BLaER1 treated with 17β-estradiol and CSF1 and Interleukin-3, amounts not matched to agents 10 nM and 100 nM (cell line): ENCODE measurements at regions not wholly inside any gene's neighbourhood (a gene's known extent, or its start where the extent isn't known, plus 50 kb on each side); places are given as distances from the start of the nearest gene placed in this dataset.
"Not testable (repeated sequence)": the region's sequence is repeated elsewhere in the genome, so short reads cannot be mapped to it uniquely, and the experiment has no call there.

ENCODE experiments used
- H3K27ac ChIP-seq, 11 experiments: shearing (Covaris generic); formaldehyde crosslinking; 2 replicates each; pipeline ENCODE4 v1.8.1; 2022
- H3K27me3 ChIP-seq, 11 experiments: shearing (Covaris generic); formaldehyde crosslinking; 2 replicates each; pipeline ENCODE4 v1.8.1; 2022
- H3K36me3 ChIP-seq, 11 experiments: shearing (Covaris generic); formaldehyde crosslinking; 2 replicates each; pipeline ENCODE4 v1.8.1; 2022
- H3K4me1 ChIP-seq, 10 experiments: shearing (Covaris generic); formaldehyde crosslinking; 2 replicates each; pipeline ENCODE4 v1.8.1; 2022
- H3K4me2 ChIP-seq, 11 experiments: shearing (Covaris generic); formaldehyde crosslinking; 2 replicates each; pipeline ENCODE4 v1.8.1; 2022
- H3K4me3 ChIP-seq, 10 experiments: shearing (Covaris generic); formaldehyde crosslinking; 2 replicates each; pipeline ENCODE4 v1.8.1; 2022
- H3K9ac ChIP-seq, 11 experiments: shearing (Covaris generic); formaldehyde crosslinking; 2 replicates each; pipeline ENCODE4 v1.8.1; 2022
- H3K9me3 ChIP-seq, 11 experiments: shearing (Covaris generic); formaldehyde crosslinking; replicated peaks in 1 of 11; 2 replicates each; pipeline ENCODE4 v1.8.1; 2022
- H4K20me1 ChIP-seq, 11 experiments: shearing (Covaris generic); formaldehyde crosslinking; 2 replicates each; pipeline ENCODE4 v1.8.1; 2022
- Cebpa-rat ChIP-seq, 11 experiments: shearing (Covaris generic); IDR thresholded peaks; 2 replicates each; pipeline ENCODE4 v1.8.1; 2022

DNA sequence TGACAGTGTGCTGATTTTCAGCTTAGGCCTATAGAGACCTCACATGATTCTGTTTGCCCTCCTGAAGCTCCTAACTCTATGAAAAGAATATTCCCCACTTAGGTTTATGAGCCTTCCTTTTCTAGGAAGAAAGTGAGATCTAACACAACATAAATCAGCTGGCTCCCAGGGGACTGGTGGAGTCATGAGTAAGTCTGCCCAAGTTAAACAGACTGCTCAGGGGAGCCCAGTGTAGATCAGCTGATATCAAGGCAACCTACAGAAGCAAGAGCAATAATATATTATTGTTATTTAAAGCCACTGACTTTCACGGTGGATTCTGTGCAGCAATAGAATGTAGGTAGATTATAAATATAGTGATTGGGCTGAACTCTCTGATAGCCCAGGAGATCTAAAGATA lies 1978.6 kb upstream of the CDH6 start:
- no peak overlapping the region for H3K4me2 ChIP-seq
- no peak for TF ChIP-seq Cebpa-rat (IDR thresholded peaks at IDR 0.05)
- H3K27ac ChIP-seq = no peak overlapping the region
- no peak overlapping the region for H3K9ac ChIP-seq
- no peaks in the 10 kb centered on the region for H3K9me3 ChIP-seq
- H3K4me3 ChIP-seq = no peak overlapping the region
- H3K36me3 ChIP-seq = no peaks in the 10 kb centered on the region
- H3K27me3 ChIP-seq = no peaks in the 10 kb centered on the region
- no peaks in the 10 kb centered on the region for H4K20me1 ChIP-seq
- H3K4me1 ChIP-seq = no peaks in the 10 kb centered on the region

DNA sequence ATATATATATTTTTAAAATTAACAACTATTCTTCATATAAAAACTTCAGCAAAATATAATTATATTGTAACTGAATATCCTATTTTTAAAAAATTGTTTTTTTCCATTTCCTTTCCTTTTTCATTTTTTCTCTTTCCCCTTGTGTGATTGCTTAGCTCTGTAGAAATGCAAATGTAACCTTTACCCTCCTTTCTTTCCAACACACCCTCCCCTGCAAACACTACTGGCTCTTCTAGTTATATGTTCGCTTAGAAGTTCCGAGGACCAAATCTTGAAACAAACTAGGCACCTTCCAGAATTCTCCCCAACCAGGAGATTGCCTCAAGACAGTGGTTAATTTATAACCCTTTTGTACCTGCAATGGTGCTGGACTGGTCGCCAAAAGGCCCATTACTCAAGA lies 1980.0 kb upstream of the CDH6 start:
- Histone ChIP-seq H3K4me2 (no peak overlapping the region), H3K27me3 (no peaks in the 10 kb centered on the region), H3K4me3 (no peak overlapping the region), H3K36me3 (no peaks in the 10 kb centered on the region), H3K9ac (no peak overlapping the region), H3K4me1 (0 out of 20 replicates have a peak, but pooled peaks cover 0 to 5% (median 0%) of the 10 kb centered on the region in 10 experiments), H3K9me3 (no peaks in the 10 kb centered on the region), H3K27ac (no peak overlapping the region), H4K20me1 (no peaks in the 10 kb centered on the region)
- no peak for TF ChIP-seq Cebpa-rat (IDR thresholded peaks at IDR 0.05)

DNA sequence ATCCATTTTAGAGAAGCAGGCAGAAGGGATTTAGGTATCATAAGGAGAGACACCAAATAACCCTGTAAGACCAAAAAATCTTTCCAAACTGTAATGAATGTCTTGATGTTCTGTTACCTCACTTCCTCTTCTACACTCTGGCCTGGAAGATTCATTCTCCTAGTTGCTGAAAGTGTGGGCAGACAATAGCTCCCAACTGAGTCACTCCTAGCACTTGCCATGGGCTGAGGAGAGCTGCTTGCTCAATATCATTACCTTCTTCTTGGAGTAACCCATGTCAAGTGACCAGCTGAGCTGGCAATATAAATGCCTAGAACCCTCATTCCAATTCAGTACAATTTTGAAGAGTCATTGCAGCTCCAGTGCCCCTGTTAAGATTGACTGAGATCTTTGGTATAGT lies 1985.5 kb upstream of the CDH6 start:
- Histone ChIP-seq H4K20me1 (no peaks in the 10 kb centered on the region), H3K27ac (no peak overlapping the region), H3K27me3 (no peaks in the 10 kb centered on the region), H3K36me3 (no peaks in the 10 kb centered on the region), H3K9ac (no peak overlapping the region), H3K4me3 (no peak overlapping the region), H3K9me3 (no peaks in the 10 kb centered on the region), H3K4me1 (peaks cover 0 to 11% (median 0%) of the 10 kb centered on the region in 10 experiments; a peak in 1 of 20 replicates), H3K4me2 (no peak overlapping the region)
- no peak for TF ChIP-seq Cebpa-rat (IDR thresholded peaks at IDR 0.05)

DNA sequence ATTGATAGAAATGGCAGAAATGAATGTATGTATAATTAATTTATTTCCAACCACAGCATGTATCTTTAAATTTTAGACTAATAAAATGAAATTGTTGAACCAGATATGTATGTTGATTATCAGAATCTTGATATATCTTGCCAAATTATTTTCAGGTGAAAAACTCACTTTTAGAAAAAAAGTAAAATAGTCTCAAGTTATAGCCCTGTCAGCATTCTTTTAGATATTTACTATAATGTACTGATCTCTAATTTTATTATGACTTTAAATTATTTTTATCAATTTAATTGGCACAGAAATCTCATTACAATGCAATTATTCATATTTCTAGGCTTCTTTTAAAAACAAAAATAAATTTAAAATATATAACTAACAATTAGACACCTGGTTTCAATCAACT lies 1990.4 kb upstream of the CDH6 start:
- H3K4me3 ChIP-seq = no peak overlapping the region
- TF ChIP-seq Cebpa-rat (IDR thresholded peaks at IDR 0.05) = no peak
- no peak overlapping the region for H3K4me2 ChIP-seq
- no peaks in the 10 kb centered on the region for H3K36me3 ChIP-seq
- H3K9me3 ChIP-seq = no peaks in the 10 kb centered on the region
- peaks cover 0 to 1% (median 0%) of the 10 kb centered on the region in 10 experiments; a peak in 1 of 20 replicates for H3K4me1 ChIP-seq
- H3K27ac ChIP-seq = no peak overlapping the region
- H4K20me1 ChIP-seq = no peaks in the 10 kb centered on the region
- H3K9ac ChIP-seq = no peak overlapping the region
- H3K27me3 ChIP-seq = no peaks in the 10 kb centered on the region

DNA sequence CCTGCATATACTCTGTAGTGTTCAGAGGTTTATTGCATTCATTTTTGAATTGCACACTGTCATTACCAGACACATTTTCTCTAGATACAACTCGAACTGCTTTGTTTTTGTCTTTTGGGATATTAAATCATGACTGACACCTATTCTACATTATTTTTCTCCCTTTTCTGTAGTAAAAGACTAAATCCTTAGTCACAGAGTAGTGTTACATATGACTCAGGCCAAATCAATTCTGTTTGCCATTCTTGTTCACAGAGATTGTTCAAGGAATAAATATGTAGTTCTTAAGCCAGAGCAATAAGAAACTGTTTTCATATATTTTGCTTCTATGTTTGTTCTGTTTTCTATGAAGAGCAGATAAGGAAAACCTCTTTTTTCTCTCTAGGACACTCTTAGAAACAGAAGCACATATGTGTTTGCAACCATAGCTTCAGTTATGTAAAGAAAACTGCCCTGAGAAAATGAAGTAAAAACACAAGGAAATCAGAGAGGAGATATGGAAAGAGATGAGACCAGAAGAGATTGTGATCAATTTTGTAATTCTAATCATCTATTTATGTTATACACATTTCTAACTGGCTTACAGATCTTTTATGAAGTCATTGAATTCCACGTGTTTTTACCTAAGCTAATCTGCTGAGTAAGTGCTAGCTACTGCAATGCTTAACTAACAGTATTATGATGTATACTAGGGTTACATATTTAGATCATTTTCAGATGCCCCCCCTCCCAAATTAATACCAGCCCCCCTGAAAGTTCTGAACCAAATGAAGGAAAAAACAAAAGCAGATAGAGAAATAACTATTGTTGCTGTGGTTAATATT lies 1995.6 kb upstream of the CDH6 start:
- Histone ChIP-seq H3K27me3 (no peaks in the 10 kb centered on the region), H3K4me2 (no peak overlapping the region), H3K9me3 (no peaks in the 10 kb centered on the region)

DNA sequence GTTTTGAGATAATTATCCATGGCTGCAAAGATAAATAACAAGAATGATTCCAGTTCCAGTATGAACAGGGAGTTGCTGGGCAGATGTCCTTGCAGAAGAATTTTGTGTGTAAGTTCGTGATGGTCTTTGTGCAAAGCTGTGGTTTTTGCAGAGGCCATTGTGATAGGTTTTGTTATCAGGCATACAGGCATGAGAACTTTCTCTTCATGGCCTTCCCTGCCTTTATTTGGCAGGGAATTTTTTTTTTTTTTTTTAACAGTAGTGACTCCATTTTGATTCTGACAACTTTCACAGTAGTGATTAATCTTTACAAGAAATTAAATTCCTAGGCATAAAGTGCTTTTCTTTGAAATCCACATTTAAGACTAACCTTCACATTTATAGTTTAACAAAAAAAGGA lies 1999.5 kb upstream of the CDH6 start:
- Histone ChIP-seq H3K9me3 (no peaks in the 10 kb centered on the region), H3K27me3 (no peaks in the 10 kb centered on the region), H3K9ac (no peak overlapping the region), H3K4me3 (no peak overlapping the region), H3K4me2 (no peak overlapping the region), H4K20me1 (no peaks in the 10 kb centered on the region), H3K4me1 (no peaks in the 10 kb centered on the region), H3K27ac (no peak overlapping the region), H3K36me3 (no peaks in the 10 kb centered on the region)
- TF ChIP-seq Cebpa-rat (IDR thresholded peaks at IDR 0.05) = no peak

More for the DNA sequence above, 1995.6 kb upstream of the CDH6 start:
- no peak for TF ChIP-seq Cebpa-rat (IDR thresholded peaks at IDR 0.05)
- no peak overlapping the region for H3K9ac ChIP-seq
- no peaks in the 10 kb centered on the region for H3K4me1 ChIP-seq
- no peaks in the 10 kb centered on the region for H4K20me1 ChIP-seq
- H3K4me3 ChIP-seq = no peak overlapping the region
- H3K36me3 ChIP-seq = no peaks in the 10 kb centered on the region
- H3K27ac ChIP-seq = no peak overlapping the region

DNA sequence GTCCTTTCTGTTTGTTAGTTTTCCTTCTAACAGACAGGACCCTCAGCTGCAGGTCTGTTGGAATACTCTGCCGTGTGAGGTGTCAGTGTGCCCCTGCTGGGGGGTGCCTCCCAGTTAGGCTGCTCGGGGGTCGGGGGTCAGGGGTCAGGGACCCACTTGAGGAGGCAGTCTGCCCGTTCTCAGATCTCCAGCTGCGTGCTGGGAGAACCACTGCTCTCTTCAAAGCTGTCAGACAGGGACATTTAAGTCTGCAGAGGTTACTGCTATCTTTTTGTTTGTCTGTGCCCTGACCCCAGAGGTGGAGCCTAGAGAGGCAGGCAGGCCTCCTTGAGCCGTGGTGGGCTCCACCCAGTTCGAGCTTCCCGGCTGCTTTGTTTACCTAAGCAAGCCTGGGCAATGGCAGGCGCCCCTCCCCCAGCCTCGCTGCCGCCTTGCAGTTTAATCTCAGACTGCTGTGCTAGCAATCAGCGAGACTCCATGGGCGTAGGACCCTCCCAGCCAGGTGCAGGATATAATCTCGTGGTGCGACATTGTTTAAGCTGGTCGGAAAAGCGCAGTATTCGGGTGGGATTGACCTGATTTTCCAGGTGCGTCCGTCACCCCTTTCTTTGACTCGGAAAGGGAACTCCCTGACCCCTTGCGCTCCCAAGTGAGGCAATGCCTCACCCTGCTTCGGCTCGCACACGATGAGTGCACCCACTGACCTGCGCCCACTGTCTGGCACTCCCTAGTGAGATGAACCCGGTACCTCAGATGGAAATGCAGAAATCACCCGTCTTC lies 2002.0 kb upstream of the CDH6 start:
- not testable (repeated sequence) for H3K9ac ChIP-seq, H3K36me3 ChIP-seq, H3K4me1 ChIP-seq, H3K9me3 ChIP-seq, H3K4me2 ChIP-seq, H3K27ac ChIP-seq, H4K20me1 ChIP-seq, H3K27me3 ChIP-seq, H3K4me3 ChIP-seq

DNA sequence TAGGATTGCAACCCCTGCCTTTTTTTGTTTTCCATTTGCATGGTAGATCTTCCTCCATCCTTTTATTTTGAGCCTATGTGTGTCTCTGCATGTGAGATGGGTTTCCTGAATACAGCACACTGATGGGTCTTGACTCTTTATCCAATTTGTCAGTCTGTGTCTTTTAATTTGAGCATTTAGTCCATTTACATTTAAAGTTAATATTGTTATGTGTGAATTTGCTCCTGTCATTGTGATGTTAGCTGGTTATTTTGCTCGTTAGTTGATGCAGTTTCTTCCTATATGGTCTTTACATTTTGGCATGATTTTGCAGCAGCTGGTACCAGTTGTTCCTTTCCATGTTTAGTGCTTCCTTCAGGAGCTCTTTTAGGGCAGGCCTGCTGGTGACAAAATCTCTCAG lies 2003.1 kb upstream of the CDH6 start:
- H3K4me2 ChIP-seq, H3K9ac ChIP-seq, H3K9me3 ChIP-seq, H4K20me1 ChIP-seq, H3K27ac ChIP-seq, H3K4me3 ChIP-seq, H3K27me3 ChIP-seq, H3K36me3 ChIP-seq, H3K4me1 ChIP-seq: not testable (repeated sequence)

DNA sequence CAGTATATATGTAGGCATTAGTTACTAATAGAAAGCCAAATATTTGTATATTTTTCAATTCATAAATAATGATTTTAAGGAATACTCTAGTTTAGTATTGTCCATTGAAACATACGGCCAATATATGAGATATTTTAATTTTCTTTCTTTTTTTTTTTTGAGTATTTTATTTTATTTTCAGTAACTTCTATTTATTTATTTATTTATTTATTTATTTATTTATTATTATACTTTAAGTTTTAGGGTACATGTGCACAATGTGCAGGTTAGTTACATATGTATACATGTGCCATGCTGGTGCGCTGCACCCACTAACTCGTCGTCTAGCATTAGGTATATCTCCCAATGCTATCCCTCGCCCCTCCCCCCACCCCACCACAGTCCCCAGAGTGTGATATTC lies 2007.1 kb upstream of the CDH6 start:
- not testable (repeated sequence) for H3K4me2 ChIP-seq, H3K27ac ChIP-seq, H3K9me3 ChIP-seq, H3K27me3 ChIP-seq, H3K9ac ChIP-seq, H4K20me1 ChIP-seq, H3K4me1 ChIP-seq, H3K36me3 ChIP-seq, H3K4me3 ChIP-seq

DNA sequence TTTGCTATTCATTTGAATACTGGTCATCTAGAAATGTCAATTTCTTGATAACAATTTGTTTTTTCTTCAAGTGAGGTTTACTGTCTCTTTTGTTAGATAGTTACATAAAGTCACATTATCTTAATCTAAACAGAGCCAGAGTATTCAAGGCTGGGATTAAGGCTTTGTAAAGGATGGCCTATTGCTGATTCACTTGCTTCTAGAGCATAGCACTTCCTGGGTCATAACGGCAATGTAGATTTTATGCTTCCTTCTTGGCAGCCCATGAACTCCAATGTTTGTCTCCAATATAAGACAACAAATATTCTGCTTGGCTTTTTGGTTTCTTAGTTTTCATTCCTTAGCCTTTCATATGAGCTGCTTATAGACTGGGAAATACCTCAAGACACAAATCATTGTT lies 2007.9 kb upstream of the CDH6 start:
- H4K20me1 ChIP-seq = no peaks in the 10 kb centered on the region
- H3K4me3 ChIP-seq = no peak overlapping the region
- H3K9ac ChIP-seq = no peak overlapping the region
- no peak overlapping the region for H3K27ac ChIP-seq
- no peak overlapping the region for H3K4me2 ChIP-seq
- no peaks in the 10 kb centered on the region for H3K27me3 ChIP-seq
- H3K4me1 ChIP-seq = no peaks in the 10 kb centered on the region
- H3K36me3 ChIP-seq = no peaks in the 10 kb centered on the region
- no peaks in the 10 kb centered on the region for H3K9me3 ChIP-seq
- TF ChIP-seq Cebpa-rat (IDR thresholded peaks at IDR 0.05) = no peak
